H54 (cell line): ENCODE measurements at regions not wholly inside any gene's neighbourhood (a gene's known extent, or its start where the extent isn't known, plus 50 kb on each side); places are given as distances from the start of the nearest gene placed in this dataset.
A peak's percentile ranks its signal among the peaks of the same experiment; 100 is the strongest.

ENCODE experiments used
- DNase-seq: peaks from one replicate; pipeline ENCODE4 v3.0.0; 2011; ENCODE audit warnings: low spot score, mixed read lengths; ENCODE audit not compliant: insufficient read length
- FAIRE-seq: peaks from 3 replicates; lab custom pipeline; 2011; peaks lifted over from hg19 to GRCh38; lab: Jason Lieb, UNC
- POLR2A ChIP-seq: IDR thresholded peaks from 2 replicates; pipeline ENCODE4 v1.6.1; 2011; ENCODE audit warnings: low read depth, mild to moderate bottlenecking, low read length

- no peak for TF ChIP-seq POLR2A
- FAIRE-seq (no peak), DNase-seq (no peak)
Measured at GRCh38 chr6:84456803-84457202, 229.4 kb upstream of the CEP162 start.

GRCh38 chr6:84455511-84456029 is 228.1 kb upstream of the CEP162 start:
- FAIRE-seq (no peak), DNase-seq (no peak)
- no peak for TF ChIP-seq POLR2A

- TF ChIP-seq POLR2A = no peak
- FAIRE-seq (no peak), DNase-seq (no peak)
Measured at GRCh38 chr6:84453499-84453898, 226.1 kb upstream of the CEP162 start.

- TF ChIP-seq POLR2A = no peak
- no peak for DNase-seq
- FAIRE-seq = no peak
Measured at GRCh38 chr6:84450018-84450417, 222.6 kb upstream of the CEP162 start.

GRCh38 chr6:84449220-84449619 is 221.8 kb upstream of the CEP162 start:
- DNase-seq (no peak), FAIRE-seq (no peak)
- no peak for TF ChIP-seq POLR2A

GRCh38 chr6:84448331-84448730 is 220.9 kb upstream of the CEP162 start:
- FAIRE-seq (no peak), DNase-seq (no peak)

GRCh38 chr6:84447651-84448050 is 220.2 kb upstream of the CEP162 start:
- no peak for FAIRE-seq
- no peak for DNase-seq
- TF ChIP-seq POLR2A = no peak

More at GRCh38 chr6:84448331-84448730, 220.9 kb upstream of the CEP162 start:
- no peak for TF ChIP-seq POLR2A

GRCh38 chr6:84445068-84445467 is 217.6 kb upstream of the CEP162 start:
- DNase-seq (no peak), FAIRE-seq (no peak)
- TF ChIP-seq POLR2A = no peak

- DNase-seq (no peak), FAIRE-seq (no peak)
- no peak for TF ChIP-seq POLR2A
Measured at GRCh38 chr6:84442208-84442607, 214.8 kb upstream of the CEP162 start.

- FAIRE-seq (peak; percentile 50), DNase-seq (no peak)
- no peak for TF ChIP-seq POLR2A
Measured at GRCh38 chr6:84441456-84441855, 214.0 kb upstream of the CEP162 start.

GRCh38 chr6:84434550-84434949 is 207.1 kb upstream of the CEP162 start:
- TF ChIP-seq POLR2A = no peak
- DNase-seq (no peak), FAIRE-seq (no peak)

- no peak for FAIRE-seq
- DNase-seq = no peak
- no peak for TF ChIP-seq POLR2A
Measured at GRCh38 chr6:84432619-84433018, 205.2 kb upstream of the CEP162 start.

- no peak for TF ChIP-seq POLR2A
- peak; percentile 86 for FAIRE-seq
- no peak for DNase-seq
Measured at GRCh38 chr6:84428300-84428907, 201.0 kb upstream of the CEP162 start.

- no peak for FAIRE-seq
- DNase-seq = no peak
- TF ChIP-seq POLR2A = no peak
Measured at GRCh38 chr6:84425971-84426705, 198.7 kb upstream of the CEP162 start.

- FAIRE-seq (no peak), DNase-seq (no peak)
- no peak for TF ChIP-seq POLR2A
Measured at GRCh38 chr6:84424956-84425355, 197.5 kb upstream of the CEP162 start.
